ENCODE measurements at regions not wholly inside any gene's neighbourhood (a gene's known extent, or its start where the extent isn't known, plus 50 kb on each side); places are given as distances from the start of the nearest gene placed in this dataset.
"Not testable (repeated sequence)": the region's sequence is repeated elsewhere in the genome, so short reads cannot be mapped to it uniquely, and the experiment has no call there.

GRCh38 chr2:194567661-194568017 is 1089.4 kb upstream of the SLC39A10 start:
- no peak for DNase-seq

- no peak for DNase-seq
These were observed 1089.9 kb upstream of the SLC39A10 start for GRCh38 chr2:194566907-194567660.

GRCh38 chr2:194564422-194564821 is 1092.6 kb upstream of the SLC39A10 start:
- no peak for DNase-seq

GRCh38 chr2:194562329-194562728 is 1094.7 kb upstream of the SLC39A10 start:
- no peak for DNase-seq

- no peak for DNase-seq
These were observed 1097.1 kb upstream of the SLC39A10 start for GRCh38 chr2:194559964-194560363.

GRCh38 chr2:194559523-194559922 is 1097.5 kb upstream of the SLC39A10 start:
- no peak for DNase-seq

- DNase-seq, result no peak
These were observed 1099.0 kb upstream of the SLC39A10 start for GRCh38 chr2:194557993-194558392.

GRCh38 chr2:194556629-194557028 is 1100.4 kb upstream of the SLC39A10 start:
- no peak for DNase-seq

- no peak for DNase-seq
These were observed 1103.0 kb upstream of the SLC39A10 start for GRCh38 chr2:194553980-194554379.

GRCh38 chr2:194550702-194551101 is 1106.3 kb upstream of the SLC39A10 start:
- no peak for DNase-seq

- DNase-seq, result no peak
These were observed 1107.6 kb upstream of the SLC39A10 start for GRCh38 chr2:194549387-194549786.

- DNase-seq, result no peak
These were observed 1111.0 kb upstream of the SLC39A10 start for GRCh38 chr2:194545978-194546377.

- no peak for DNase-seq
These were observed 1117.6 kb upstream of the SLC39A10 start for GRCh38 chr2:194539425-194539824.

GRCh38 chr2:194526121-194526520 is 1130.9 kb upstream of the SLC39A10 start:
- DNase-seq, result no peak

- no peak for DNase-seq
These were observed 1142.7 kb upstream of the SLC39A10 start for GRCh38 chr2:194514281-194514680.

- DNase-seq, result not testable (repeated sequence)
These were observed 1146.0 kb upstream of the SLC39A10 start for GRCh38 chr2:194511070-194511469.

- DNase-seq, result not testable (repeated sequence)
These were observed 1152.2 kb upstream of the SLC39A10 start for GRCh38 chr2:194504876-194505275.

GRCh38 chr2:194495046-194495445 is 1162.0 kb upstream of the SLC39A10 start:
- DNase-seq, result no peak

- no peak for DNase-seq
These were observed 1162.6 kb upstream of the SLC39A10 start for GRCh38 chr2:194494401-194494800.

- DNase-seq, result no peak
These were observed 1165.5 kb upstream of the SLC39A10 start for GRCh38 chr2:194491409-194492115.

GRCh38 chr2:194486326-194486725 is 1170.7 kb upstream of the SLC39A10 start:
- DNase-seq, result no peak

GRCh38 chr2:194483041-194483440 is 1174.0 kb upstream of the SLC39A10 start:
- no peak for DNase-seq

- DNase-seq, result no peak
These were observed 1191.4 kb upstream of the SLC39A10 start for GRCh38 chr2:194465641-194466040.

- DNase-seq, result no peak
These were observed 1191.9 kb upstream of the SLC39A10 start for GRCh38 chr2:194464964-194465638.
